GM08714 (cell line): ENCODE measurements at regions not wholly inside any gene's neighbourhood (a gene's known extent, or its start where the extent isn't known, plus 50 kb on each side); places are given as distances from the start of the nearest gene placed in this dataset.
"Not testable (repeated sequence)": the region's sequence is repeated elsewhere in the genome, so short reads cannot be mapped to it uniquely, and the experiment has no call there.

Experiments
- H3K4me3 ChIP-seq: fragments of 200-500 bp; sonication (Bioruptor generic); 2 replicates; pipeline ENCODE4 v1.5.1; 2014; ENCODE audit warnings: mild to moderate bottlenecking, low read length, inconsistent platforms
- ZNF274 ChIP-seq: IDR thresholded peaks from 2 replicates; pipeline ENCODE4 v1.6.1; 2012; ENCODE audit warnings: mild to moderate bottlenecking, low read depth, low read length

- no peak overlapping the region for H3K4me3 ChIP-seq
- no peak for TF ChIP-seq ZNF274
These were observed 250.0 kb downstream of the RFPL4B start for GRCh38 chr6:112597176-112597575.

GRCh38 chr6:112600168-112600567 is 253.0 kb downstream of the RFPL4B start:
- TF ChIP-seq ZNF274 = no peak
- H3K4me3 ChIP-seq = no peak overlapping the region

GRCh38 chr6:112603726-112604125 is 256.6 kb downstream of the RFPL4B start:
- no peak for TF ChIP-seq ZNF274
- H3K4me3 ChIP-seq = no peak overlapping the region

GRCh38 chr6:112606656-112607435 is 259.7 kb downstream of the RFPL4B start:
- no peak for TF ChIP-seq ZNF274
- H3K4me3 ChIP-seq = no peak overlapping the region

GRCh38 chr6:112608925-112609324 is 261.8 kb downstream of the RFPL4B start:
- not testable (repeated sequence) for H3K4me3 ChIP-seq

GRCh38 chr6:112613410-112613809 is 266.3 kb downstream of the RFPL4B start:
- H3K4me3 ChIP-seq = no peak overlapping the region
- no peak for TF ChIP-seq ZNF274

- TF ChIP-seq ZNF274 = no peak
- no peak overlapping the region for H3K4me3 ChIP-seq
These were observed 271.7 kb downstream of the RFPL4B start for GRCh38 chr6:112618849-112619248.

GRCh38 chr6:112620812-112621569 is 273.9 kb downstream of the RFPL4B start:
- TF ChIP-seq ZNF274 = no peak
- H3K4me3 ChIP-seq = no peak overlapping the region

- no peak overlapping the region for H3K4me3 ChIP-seq
- no peak for TF ChIP-seq ZNF274
These were observed 274.9 kb downstream of the RFPL4B start for GRCh38 chr6:112622036-112622435.

- no peak overlapping the region for H3K4me3 ChIP-seq
- TF ChIP-seq ZNF274 = no peak
These were observed 279.4 kb downstream of the RFPL4B start for GRCh38 chr6:112626468-112627082.

- no peak overlapping the region for H3K4me3 ChIP-seq
- no peak for TF ChIP-seq ZNF274
These were observed 287.2 kb downstream of the RFPL4B start for GRCh38 chr6:112634376-112634775.

GRCh38 chr6:112636650-112637262 is 289.6 kb downstream of the RFPL4B start:
- no peak overlapping the region for H3K4me3 ChIP-seq
- TF ChIP-seq ZNF274 = no peak

- no peak overlapping the region for H3K4me3 ChIP-seq
- no peak for TF ChIP-seq ZNF274
These were observed 292.3 kb downstream of the RFPL4B start for GRCh38 chr6:112639391-112639831.

GRCh38 chr6:112640891-112641290 is 293.8 kb downstream of the RFPL4B start:
- H3K4me3 ChIP-seq = no peak overlapping the region
- TF ChIP-seq ZNF274 = no peak

- no peak overlapping the region for H3K4me3 ChIP-seq
- TF ChIP-seq ZNF274 = no peak
These were observed 302.7 kb downstream of the RFPL4B start for GRCh38 chr6:112649853-112650252.
